CD4-positive, alpha-beta T cell treated with Interleukin-17A for 1 hour (primary cell): ENCODE measurements at regions not wholly inside any gene's neighbourhood (a gene's known extent, or its start where the extent isn't known, plus 50 kb on each side); places are given as distances from the start of the nearest gene placed in this dataset.

Source experiments
- DNase-seq: peaks from one replicate; pipeline ENCODE4 v3.0.0-alpha.2; 2020

DNA sequence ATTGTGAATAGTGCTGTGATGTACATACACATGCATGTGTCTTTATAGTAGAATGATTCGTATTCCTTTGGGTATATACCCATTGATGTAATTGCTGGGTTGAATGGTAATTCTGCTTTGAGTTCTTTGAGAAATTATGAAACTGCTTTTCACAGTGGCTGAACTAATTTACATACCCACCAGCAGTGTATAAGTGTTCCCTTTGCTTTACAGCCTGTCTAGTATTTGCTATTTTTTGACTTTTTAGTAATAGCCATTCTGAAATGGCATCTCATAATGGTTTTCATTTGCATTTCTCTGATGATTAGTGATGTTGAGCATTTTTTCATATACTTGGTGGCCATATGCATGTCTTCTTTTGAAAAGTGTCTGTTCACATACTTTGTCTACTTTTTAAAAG is 54.5 kb upstream of the FAM78B start:
- no peak for DNase-seq

DNA sequence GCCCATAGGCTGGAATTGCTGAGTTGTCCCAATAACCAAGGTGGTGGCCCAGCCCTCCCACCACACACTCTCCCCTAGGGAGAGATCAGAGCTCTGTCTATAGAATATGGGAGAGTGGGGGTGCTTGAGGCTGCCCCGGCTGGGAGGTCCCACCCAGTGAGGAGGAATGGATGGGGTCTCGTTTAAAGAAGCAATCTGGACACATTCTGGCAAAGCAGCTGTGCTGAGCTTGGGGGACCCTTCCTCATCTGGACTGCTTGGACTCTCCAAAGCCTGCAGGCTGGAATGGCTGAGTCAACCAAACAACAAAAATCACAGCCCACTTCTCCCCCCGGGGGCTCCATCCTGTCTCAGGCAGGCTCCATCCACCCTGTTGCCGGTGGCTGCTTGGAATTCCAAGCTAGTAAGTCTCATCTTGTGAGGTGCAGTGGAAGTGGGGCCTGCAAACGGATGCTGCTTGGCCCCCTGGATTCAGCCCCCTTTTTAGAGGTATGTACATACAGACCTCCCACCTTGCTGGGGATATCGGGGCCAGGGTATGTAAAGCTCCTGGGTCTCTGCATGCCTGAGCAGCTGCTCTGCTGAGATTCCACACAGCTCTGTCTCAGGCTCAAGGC is 67.1 kb upstream of the FAM78B start:
- no peak for DNase-seq

DNA sequence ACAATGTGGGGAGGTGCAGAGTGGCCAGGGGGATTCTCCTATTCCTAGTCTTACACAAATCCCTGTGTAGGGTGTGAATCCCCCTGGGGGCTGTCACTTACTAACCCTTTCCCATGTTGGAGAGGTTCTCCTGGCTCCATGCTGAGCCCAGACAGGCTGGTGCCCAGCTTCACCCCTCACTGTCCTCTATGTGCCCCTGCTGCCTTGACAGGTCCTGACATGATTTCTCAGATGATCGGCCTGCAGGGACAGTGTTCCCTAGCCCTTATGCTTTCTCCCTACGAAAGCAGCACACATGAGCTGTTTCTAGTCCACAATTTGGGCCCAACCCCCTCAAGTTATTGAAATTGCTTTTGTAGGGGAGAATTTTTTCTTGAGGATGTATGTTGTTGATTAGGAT is 68.9 kb upstream of the FAM78B start:
- DNase-seq: no peak

DNA sequence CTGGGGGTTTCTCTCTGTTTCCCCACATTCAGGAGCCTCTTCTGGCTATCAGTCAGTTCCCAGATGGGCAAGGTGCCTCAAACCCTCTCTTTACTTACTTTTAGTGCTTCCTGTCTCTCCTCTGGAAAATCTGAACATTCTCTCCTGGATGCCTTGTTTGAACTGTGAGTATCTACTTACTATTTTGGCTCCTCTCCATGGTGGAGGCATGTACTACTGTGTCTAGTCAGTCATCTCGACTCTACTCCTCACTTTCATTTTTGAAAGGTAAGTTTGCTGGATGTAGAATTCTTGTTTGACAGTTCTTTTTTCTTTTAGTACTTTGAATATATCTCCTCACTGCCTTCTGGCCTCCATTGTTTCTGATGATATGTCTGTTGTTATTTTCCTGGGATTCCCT is 70.9 kb upstream of the FAM78B start:
- DNase-seq: no peak

DNA sequence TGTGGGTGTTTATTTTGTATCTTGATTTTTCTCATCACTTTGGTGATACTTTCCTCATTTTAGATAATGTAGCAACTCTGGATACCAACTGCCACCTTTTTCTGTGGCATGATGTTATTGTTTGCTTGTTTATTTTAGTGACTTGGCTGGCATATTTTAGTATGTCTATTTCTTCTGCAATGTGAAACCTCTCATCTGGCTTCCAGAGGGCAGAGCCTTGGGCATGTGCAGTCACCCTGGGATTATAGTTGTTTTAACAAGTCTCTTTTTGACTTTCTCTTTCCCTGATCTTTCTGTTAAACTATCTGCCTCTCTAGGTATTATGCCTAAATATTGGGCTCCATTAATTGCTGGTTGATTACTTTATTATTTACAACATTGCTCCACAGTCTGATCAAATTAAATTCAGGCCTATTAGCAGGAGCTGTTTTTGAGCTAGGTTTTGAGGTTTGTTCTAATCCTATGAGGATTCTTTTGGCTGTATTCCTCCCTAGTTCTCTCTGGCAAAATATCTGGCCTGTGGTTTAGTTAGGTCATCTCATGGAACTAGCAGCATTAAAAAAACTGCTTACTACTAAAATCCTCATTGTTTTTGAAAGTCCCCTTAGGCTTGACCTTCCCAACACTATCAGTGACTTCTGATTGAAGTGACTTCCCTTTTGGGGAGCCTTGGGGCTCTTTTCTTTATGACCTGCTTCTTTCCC is 86.4 kb upstream of the FAM78B start:
- no peak for DNase-seq

DNA sequence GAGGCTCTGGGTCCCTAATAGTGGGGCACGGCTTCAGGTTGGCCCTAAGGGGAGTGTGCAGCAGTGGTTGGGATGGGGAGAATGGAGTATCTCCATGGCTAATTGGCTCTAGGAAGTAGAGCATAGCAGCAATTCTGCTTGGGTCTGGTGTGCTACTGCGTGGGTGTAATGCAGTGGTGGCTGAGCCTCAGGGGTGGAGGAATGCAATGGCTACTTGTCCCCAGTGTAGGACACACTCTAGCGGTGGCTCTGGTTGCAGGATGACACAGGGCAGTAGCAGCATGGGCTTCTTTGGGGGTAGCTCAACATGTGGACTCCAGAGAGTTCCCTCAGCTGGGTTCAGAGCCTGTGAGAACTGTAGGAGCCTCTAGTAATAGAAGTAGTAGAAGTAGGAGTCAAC is 91.2 kb upstream of the FAM78B start:
- DNase-seq: no peak

DNA sequence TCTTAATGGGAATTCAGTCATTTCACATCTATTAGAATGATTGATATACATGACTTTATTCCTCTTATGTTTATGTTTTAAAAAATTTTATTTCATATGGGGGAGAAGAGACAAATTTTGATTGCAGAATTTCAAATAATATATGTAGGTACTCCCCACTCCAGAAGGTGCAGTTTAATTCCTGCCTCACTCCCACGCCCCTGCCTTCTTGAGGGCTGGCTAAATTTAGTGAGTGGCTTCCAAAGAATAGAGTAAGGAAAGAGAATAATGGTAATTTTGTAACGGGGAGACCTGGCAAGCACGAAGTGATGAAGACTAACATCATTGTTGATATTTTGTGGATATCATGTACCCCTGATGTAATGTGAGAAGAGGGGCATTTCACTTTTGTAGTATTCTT is 94.7 kb upstream of the FAM78B start:
- DNase-seq: no peak

DNA sequence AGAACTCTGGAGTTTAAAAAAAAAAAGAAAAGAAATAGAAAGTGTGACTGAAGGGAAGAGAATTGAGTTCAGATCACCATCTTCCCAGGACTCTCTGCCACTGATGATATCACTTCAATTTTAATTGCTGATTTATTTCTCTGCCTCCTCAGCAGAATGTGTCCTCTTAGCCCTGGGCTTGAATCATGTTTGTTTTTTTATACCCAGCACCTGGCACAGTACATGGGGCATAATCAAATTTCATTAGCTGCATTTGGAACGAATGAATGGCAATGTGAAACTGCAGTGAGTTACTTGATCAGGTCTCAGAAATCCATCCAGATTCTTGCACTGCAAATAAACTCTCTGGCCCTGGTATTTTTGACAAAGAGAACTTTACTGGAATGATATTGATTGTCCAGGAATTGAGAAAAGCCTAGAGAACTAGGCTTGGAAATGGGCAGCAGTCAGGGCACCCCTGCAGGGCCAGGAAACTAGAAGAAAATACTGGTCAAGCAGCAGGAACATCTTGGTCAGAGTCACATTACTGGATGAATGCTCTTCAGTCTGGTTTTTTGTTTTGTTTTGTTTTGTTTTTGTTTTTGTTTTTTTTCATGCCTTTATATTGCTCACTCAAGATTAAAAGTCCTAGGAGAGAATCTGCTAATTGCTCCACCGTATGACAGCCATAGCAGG is 103.8 kb upstream of the FAM78B start:
- no peak for DNase-seq

DNA sequence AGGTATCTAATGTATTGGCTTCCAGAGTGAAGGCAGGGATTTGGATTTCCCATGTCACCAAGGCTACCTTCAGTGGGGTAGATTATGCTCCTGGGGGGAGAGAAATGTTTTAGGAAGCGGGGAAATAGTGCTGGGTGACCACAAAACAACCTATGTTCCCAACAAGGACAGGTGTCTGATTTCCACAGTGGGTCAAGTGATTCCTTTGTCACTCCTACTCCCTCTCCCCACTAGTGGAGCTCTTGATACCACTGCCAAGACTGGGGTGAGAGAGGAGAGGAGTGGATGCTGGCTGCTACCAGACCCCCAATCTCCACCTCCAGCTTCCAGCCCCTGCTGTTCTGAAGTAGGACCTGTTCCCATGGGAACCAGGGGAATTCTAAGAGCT is 104.3 kb upstream of the FAM78B start:
- no peak for DNase-seq

DNA sequence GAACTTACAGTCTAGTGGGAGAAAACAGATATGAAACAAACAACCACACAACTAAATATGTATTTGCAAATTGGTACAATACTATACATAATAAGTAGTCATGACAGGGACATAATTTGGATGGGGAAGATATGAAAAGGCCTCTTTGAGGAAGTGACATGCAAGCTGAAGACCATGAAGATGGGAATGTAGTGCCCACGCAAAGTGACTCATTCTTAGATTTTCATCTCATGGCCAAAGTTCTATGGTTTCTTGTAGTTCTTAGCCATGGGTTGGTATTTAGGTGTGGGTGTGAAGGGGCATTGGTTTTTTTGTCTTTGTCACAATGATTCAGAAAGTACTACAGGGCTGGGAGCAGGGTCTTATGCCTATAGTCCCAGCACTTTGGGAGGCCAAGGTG is 105.4 kb upstream of the FAM78B start:
- DNase-seq: no peak

DNA sequence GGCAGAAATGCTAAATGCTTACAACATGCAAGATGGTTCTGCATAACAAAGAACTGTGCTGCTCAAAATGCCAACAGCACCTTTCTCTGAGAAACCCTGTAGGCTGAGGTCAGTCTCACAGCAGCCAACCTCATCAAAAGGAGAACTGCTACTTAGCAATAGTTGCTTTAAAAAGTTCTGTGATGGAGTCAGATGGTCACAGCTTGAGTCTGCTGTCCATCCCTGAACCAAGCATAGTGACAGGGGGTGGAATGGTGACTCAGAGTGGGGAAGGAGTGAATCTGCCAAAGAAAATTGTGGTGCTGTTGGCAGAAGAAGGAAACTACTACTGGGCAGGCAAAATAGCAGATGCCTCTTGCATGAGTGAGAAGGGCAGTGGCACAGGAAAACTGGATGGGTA is 106.0 kb upstream of the FAM78B start:
- DNase-seq: no peak

DNA sequence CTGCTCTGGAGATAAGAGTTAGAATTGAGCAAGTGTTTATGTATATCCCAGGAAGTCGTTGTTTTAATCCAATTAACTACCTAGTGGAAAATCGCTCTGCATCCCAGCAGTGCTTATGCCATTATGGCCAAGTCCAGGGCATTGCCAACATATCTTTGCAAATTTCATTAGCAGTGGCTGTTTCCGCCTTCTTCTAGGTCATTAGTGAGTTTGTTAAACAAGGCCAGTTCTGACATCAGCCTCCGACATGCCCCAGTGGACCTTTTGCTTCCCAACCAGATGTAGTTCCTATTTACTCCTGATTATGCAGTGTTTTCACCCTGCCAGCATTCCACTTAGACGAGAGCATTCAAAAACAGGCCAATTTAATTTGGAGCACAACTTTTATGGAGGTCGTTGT is 106.8 kb upstream of the FAM78B start:
- DNase-seq: no peak

DNA sequence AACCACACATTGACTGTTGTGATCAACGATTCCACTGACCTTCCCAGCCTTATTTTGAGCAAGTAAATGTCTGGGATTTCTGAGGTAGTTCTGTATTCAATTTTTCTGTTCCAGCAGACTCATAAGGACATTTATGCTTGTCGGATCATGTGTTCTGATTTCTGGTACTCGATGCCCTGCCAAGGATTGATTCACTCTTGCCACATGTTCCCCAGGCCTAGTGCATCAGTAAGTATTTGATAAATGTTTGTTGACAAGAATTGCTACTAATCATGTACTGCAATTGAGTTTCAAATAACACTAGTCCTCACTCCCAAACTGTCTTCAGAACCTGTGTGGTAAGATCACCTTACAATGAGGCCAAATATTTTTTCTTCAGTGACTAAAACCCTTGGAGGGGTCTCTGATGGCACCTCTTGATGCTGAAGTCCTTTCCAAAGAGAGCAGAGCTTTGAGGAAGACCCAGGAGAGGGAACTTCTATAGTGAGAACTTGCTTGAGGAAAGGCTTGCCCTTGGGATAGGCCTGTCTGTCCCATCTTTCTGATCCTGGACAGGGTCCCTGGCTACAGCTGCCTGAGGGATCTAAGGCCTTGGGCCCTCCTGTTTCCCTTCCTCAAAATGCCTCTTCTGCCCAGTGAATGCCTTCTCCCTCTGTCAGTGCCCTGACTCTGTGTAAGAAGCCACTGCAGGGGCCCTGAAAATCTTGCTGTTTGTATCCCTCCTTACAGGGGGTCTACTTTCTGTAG is 115.8 kb upstream of the FAM78B start:
- DNase-seq: no peak

DNA sequence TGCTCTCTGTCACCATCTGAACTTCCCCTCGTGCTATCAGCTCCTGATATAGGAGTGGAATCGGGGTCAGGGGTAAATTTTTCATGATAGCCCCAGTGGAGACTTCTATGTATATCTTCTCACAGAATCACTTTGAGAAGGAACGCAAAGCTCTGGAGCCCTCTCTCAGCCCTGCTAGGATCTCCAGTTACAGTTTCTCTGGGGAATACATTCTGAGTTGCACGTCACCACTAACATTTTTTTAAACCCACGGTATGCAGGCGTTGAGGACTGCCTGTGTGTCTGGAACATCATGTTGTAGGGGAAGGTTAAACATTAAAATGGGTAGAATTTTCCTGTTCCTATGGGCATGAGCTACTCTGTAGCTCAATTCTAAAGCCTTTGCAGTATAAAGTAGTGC is 116.4 kb upstream of the FAM78B start:
- DNase-seq: no peak

DNA sequence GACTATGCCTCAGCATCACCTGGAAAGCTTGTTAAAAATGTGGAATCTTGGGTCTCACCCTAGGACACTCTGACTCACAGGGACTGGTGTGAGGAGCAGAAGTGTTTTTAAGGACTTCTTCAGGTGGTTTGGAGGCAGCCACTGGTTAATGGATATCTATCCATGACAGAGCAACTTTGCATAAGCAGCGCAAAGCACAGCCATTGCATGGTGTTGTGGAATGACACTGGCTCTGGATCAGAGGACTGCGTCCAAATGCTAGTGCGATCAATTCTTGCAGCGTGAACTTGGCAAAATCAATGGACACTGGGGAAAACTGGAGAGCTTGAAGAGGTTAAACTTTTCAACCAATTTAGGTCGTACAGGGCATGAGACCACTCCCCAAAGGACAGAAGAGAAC is 116.8 kb upstream of the FAM78B start:
- no peak for DNase-seq

DNA sequence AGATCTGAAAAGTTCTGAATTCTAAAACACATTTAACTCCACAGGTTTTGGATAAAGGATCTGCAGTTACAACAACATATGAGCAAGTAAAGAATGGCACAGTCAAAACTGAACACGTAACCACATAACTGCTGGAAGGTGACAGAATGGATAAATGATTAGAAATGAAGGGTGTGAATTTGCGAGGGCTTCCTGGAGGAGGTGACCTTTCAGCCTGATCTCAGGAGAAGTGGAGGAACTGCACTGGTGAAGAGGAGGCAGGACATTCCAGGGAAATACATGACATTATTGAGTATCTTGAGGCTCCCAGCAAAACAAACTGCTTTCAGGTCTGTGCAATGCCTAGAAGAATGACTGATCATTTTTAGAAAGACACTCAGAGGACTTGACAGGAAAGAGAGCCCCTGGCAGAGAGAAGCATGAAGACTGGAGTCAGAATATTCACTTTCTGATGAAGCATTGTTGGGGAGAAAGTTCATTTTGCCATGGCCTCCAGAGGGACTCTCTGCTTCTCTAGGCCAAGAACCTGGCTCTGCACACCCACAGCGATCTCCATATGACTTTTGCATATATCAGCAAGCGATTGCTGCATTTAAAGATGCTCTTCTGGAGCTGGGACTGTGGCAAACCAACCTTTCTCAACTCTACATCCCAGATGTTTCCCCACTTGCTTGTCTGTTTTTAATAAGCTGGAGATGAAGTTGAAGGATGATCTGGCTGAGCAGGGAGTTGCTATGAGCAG is 122.7 kb upstream of the FAM78B start:
- no peak for DNase-seq

DNA sequence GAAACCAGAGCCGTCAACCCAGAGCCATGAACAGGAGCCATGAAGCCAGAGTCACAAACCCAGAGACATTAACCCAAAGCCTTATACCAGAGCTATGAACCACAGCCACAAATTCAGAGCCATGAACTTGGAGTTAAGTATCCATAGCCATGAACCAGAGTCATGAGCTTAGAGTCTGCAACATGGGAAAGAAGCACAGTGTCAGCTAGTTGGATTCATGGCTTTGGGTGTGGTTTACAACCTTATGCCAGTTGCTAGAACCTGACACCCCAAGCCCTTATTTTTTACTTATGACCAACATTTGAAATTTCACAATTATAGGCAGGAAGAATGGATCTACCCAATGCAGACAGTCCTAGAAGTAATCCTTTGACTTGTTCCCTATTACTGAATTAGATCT is 128.9 kb upstream of the FAM78B start:
- DNase-seq: no peak

DNA sequence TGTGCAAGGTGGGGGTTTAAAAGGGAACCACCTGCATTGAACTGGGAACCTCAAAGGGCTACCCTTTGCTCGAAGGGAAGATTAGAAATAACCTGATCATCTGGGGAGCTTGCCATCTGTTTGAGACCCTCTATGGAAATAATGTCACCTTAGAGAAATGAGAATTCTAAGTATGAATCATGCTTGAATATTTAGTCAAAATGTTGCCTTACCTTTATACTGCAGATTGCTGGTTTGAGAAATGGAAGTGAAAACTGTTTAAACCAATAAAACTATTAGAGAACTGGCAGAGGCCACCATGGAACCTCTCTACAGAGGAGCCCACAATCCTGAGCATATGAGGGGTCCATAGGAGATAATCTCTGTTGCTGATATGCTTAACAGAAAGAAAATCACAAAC is 131.2 kb upstream of the FAM78B start:
- no peak for DNase-seq

DNA sequence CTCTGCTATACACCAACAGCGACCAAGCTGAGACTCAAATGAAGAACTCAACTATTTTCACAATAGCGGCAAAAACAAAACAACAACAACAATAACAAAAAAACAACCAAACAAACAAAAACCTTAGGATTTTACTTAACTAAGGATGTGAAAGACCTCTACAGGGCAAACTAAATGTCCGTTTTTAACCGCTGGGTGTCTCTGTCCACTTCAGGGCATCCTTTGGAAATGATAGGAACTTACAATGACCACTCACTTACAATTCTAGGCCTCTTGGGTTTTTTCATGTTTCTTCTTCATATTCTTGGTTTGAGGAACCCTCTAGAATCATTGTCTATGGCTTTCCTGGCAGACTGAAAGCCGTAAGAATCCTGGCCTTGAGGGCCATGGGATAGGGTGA is 134.0 kb upstream of the FAM78B start:
- DNase-seq: no peak

DNA sequence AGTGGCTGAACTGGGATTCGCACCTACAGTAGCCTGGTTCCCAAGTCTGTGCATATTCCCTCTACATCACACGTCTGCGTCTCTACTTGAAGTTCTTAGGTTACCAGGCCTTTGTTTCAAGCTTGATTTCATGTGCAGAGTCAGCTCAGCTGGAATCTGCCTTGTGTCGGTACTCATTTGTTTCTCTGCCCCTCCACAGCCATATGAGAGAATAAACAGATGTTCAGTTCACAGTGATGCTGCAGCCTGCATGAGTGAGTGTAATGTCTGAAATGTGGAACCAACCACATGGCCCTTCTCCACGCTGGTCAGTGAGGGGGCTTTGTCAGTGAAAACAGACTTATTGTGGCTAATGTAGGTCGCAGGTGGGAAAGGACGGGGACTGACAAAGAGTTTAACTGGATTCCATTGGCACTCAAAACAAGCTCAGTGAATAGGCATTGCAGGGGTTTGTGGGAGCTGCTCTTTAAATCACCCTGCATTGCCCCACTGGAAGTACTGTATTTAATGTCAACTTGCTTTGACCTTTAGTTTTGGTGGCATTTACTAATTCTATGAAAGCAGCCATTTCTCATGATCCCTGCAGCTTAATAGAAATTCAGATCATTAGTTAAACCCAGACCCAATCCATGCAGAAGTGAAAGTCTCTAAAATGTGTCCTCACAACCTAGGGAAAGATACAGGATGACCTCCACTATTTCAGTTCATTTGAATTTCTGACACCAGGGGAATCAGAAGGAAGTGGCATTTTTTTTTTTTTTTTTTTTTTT is 136.4 kb upstream of the FAM78B start:
- DNase-seq: no peak

DNA sequence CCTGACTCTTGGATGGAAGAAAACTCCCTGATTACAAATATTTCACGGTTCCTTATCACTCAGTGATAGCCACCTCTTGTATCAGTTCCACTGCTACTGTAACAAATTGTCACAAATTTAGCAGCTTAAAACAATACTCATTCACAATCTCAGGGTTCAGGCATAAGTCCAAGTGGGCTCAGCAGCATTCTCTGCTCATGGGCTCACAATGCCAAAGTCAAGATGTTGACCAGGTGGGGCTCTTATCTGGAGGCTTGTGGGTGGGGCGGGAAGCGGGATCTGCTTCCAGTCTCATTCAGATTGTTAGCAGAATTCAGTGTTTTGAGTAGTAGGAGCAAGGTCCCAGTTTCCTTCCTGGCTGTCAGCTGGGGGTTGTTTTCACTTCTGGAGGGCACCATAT is 137.3 kb upstream of the FAM78B start:
- no peak for DNase-seq

DNA sequence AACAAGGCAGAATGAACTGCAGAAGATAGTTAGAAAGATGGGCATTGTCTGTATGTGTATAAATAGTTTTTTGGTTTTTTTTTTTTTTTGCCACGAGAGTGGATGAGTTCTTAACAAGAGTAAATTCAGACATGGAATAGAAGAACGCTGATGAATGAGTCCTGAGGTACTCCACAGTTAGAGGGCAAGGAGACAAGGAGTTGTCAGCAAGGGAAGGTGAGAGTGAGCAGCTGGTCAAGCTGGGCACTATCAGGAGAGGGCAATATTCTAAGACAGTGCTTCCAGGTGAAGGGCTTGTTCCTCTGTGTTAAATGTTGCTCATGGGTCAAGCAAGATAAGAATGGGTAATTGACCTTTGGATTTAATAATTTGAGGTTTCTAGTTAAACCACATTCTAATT is 138.6 kb upstream of the FAM78B start:
- no peak for DNase-seq
